Neural cell (in vitro differentiated cells): ENCODE measurements at regions not wholly inside any gene's neighbourhood (a gene's known extent, or its start where the extent isn't known, plus 50 kb on each side); places are given as distances from the start of the nearest gene placed in this dataset.

ENCODE experiments used
- CTCF ChIP-seq: fragments of 450-650 bp; IDR thresholded peaks from 2 replicates; pipeline ENCODE4 v1.5.1; 2014; ENCODE audit warnings: antibody characterized with exemption, mild to moderate bottlenecking, moderate library complexity; ENCODE audit not compliant: poor library complexity, severe bottlenecking
- POLR2AphosphoS5 ChIP-seq: IDR thresholded peaks from 2 replicates; pipeline ENCODE4 v1.6.1; 2012
- REST ChIP-seq: IDR thresholded peaks from 2 replicates; pipeline ENCODE4 v1.6.1; 2012; ENCODE audit warnings: borderline replicate concordance
- TAF1 ChIP-seq: IDR thresholded peaks from 2 replicates; pipeline ENCODE4 v1.6.1; 2012; ENCODE audit warnings: low read depth

- TF ChIP-seq POLR2AphosphoS5, result no peak
- no peak for TF ChIP-seq REST
- no peak for TF ChIP-seq CTCF
- TF ChIP-seq TAF1, result no peak
Measured at GRCh38 chr14:32010604-32011125, 66.4 kb upstream of the ARHGAP5 start.
